ENCODE measurements at regions not wholly inside any gene's neighbourhood (a gene's known extent, or its start where the extent isn't known, plus 50 kb on each side); places are given as distances from the start of the nearest gene placed in this dataset.

- no peak overlapping the region for H3K27ac ChIP-seq (ENCODE audit: poor library complexity, severe bottlenecking)
- DNase-seq (ENCODE audit: low spot score), result no peak
- ATAC-seq (ENCODE audit: low read depth), result no peak
- TF ChIP-seq CTCF (IDR thresholded peaks at IDR 0.05; ENCODE audit: poor library complexity, severe bottlenecking), result no peak
- H3K9me3 ChIP-seq (ENCODE audit: severe bottlenecking), result no peaks in the 10 kb centered on the region
- H3K36me3 ChIP-seq (ENCODE audit: low read depth), result no peaks in the 10 kb centered on the region
- H3K27me3 ChIP-seq (ENCODE audit: insufficient read depth, poor library complexity, severe bottlenecking), result no peaks in the 10 kb centered on the region
- no peak overlapping the region for H3K4me3 ChIP-seq (ENCODE audit: severe bottlenecking)
- peaks cover 4% of the 10 kb centered on the region for H3K4me1 ChIP-seq (ENCODE audit: insufficient read depth, poor library complexity, severe bottlenecking)
These were observed 180.9 kb downstream of the KCNE4 start for GRCh38 chr2:223232896-223233295.

- ATAC-seq (ENCODE audit: low read depth) (peak; percentile 81), DNase-seq (ENCODE audit: low spot score) (no peak)
- no peaks in the 10 kb centered on the region for H3K27me3 ChIP-seq (ENCODE audit: insufficient read depth, poor library complexity, severe bottlenecking)
- TF ChIP-seq CTCF (IDR thresholded peaks at IDR 0.05; ENCODE audit: poor library complexity, severe bottlenecking), result no peak
- H3K4me3 ChIP-seq (ENCODE audit: severe bottlenecking), result no peak overlapping the region
- H3K4me1 ChIP-seq (ENCODE audit: insufficient read depth, poor library complexity, severe bottlenecking), result no peaks in the 10 kb centered on the region
- no peaks in the 10 kb centered on the region for H3K9me3 ChIP-seq (ENCODE audit: severe bottlenecking)
- H3K27ac ChIP-seq (ENCODE audit: poor library complexity, severe bottlenecking), result no peak overlapping the region
- no peaks in the 10 kb centered on the region for H3K36me3 ChIP-seq (ENCODE audit: low read depth)
These were observed 184.0 kb downstream of the KCNE4 start for GRCh38 chr2:223235986-223236385.

GRCh38 chr2:223238301-223238700, 186.3 kb downstream of the KCNE4 start:
- H3K27ac ChIP-seq (ENCODE audit: poor library complexity, severe bottlenecking), result no peak overlapping the region
- no peak for DNase-seq (ENCODE audit: low spot score)
- H3K4me1 ChIP-seq (ENCODE audit: insufficient read depth, poor library complexity, severe bottlenecking), result no peaks in the 10 kb centered on the region
- no peak overlapping the region for H3K4me3 ChIP-seq (ENCODE audit: severe bottlenecking)
- no peaks in the 10 kb centered on the region for H3K9me3 ChIP-seq (ENCODE audit: severe bottlenecking)
- H3K27me3 ChIP-seq (ENCODE audit: insufficient read depth, poor library complexity, severe bottlenecking), result no peaks in the 10 kb centered on the region
- H3K36me3 ChIP-seq (ENCODE audit: low read depth), result no peaks in the 10 kb centered on the region
- no peak for TF ChIP-seq CTCF (IDR thresholded peaks at IDR 0.05; ENCODE audit: poor library complexity, severe bottlenecking)
- no peak for ATAC-seq (ENCODE audit: low read depth)

- H3K9me3 ChIP-seq (ENCODE audit: severe bottlenecking), result no peaks in the 10 kb centered on the region
- TF ChIP-seq CTCF (IDR thresholded peaks at IDR 0.05; ENCODE audit: poor library complexity, severe bottlenecking), result no peak
- no peak overlapping the region for H3K4me3 ChIP-seq (ENCODE audit: severe bottlenecking)
- H3K36me3 ChIP-seq (ENCODE audit: low read depth), result no peaks in the 10 kb centered on the region
- no peak overlapping the region for H3K27ac ChIP-seq (ENCODE audit: poor library complexity, severe bottlenecking)
- ATAC-seq (ENCODE audit: low read depth) (no peak), DNase-seq (ENCODE audit: low spot score) (no peak)
- no peaks in the 10 kb centered on the region for H3K27me3 ChIP-seq (ENCODE audit: insufficient read depth, poor library complexity, severe bottlenecking)
- no peaks in the 10 kb centered on the region for H3K4me1 ChIP-seq (ENCODE audit: insufficient read depth, poor library complexity, severe bottlenecking)
These were observed 191.2 kb downstream of the KCNE4 start for GRCh38 chr2:223243233-223243632.

- no peak overlapping the region for H3K27ac ChIP-seq (ENCODE audit: poor library complexity, severe bottlenecking)
- no peak for DNase-seq (ENCODE audit: low spot score)
- H3K4me1 ChIP-seq (ENCODE audit: insufficient read depth, poor library complexity, severe bottlenecking), result no peaks in the 10 kb centered on the region
- no peak for ATAC-seq (ENCODE audit: low read depth)
- peak; percentile 71 for TF ChIP-seq CTCF (IDR thresholded peaks at IDR 0.05; ENCODE audit: poor library complexity, severe bottlenecking)
- no peak overlapping the region for H3K4me3 ChIP-seq (ENCODE audit: severe bottlenecking)
- H3K9me3 ChIP-seq (ENCODE audit: severe bottlenecking), result no peaks in the 10 kb centered on the region
- H3K27me3 ChIP-seq (ENCODE audit: insufficient read depth, poor library complexity, severe bottlenecking), result no peaks in the 10 kb centered on the region
- no peaks in the 10 kb centered on the region for H3K36me3 ChIP-seq (ENCODE audit: low read depth)
These were observed 195.1 kb downstream of the KCNE4 start for GRCh38 chr2:223247136-223247535.

All from RWPE2 (cell line).